ENCODE measurements at regions not wholly inside any gene's neighbourhood (a gene's known extent, or its start where the extent isn't known, plus 50 kb on each side); places are given as distances from the start of the nearest gene placed in this dataset.

DNA sequence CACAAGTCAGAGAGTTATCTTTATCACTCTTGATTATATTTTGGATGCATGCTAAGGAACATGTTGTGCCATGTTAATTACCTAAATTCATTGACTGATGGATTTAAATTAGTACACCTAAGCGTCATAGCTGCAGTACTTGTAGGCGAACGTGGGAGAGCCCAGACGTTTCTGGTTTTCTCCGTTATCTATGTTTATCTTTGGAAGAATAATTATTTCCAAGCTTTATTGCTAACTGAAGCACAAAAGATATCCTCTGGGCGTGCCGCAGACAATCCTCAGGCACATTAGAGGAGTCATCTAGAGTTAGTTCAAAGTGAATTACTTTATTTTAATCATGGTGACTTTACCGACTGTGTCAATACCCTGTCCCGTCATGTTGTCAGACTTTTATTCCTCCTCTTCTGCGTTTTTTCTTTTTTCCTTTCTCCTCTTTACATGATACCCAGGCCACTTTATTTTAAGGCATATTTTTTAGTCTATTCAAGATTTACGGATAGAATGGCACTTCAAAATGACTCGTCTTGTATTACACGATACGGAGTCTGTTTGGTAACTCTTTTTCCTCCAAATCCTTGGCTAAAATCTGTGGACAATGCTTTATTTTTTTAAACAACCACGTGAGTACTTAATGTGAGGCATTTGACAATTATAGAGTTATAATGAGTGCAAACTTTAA lies 632.0 kb upstream of the TENM3 start:
- TF ChIP-seq, protein P1, sequence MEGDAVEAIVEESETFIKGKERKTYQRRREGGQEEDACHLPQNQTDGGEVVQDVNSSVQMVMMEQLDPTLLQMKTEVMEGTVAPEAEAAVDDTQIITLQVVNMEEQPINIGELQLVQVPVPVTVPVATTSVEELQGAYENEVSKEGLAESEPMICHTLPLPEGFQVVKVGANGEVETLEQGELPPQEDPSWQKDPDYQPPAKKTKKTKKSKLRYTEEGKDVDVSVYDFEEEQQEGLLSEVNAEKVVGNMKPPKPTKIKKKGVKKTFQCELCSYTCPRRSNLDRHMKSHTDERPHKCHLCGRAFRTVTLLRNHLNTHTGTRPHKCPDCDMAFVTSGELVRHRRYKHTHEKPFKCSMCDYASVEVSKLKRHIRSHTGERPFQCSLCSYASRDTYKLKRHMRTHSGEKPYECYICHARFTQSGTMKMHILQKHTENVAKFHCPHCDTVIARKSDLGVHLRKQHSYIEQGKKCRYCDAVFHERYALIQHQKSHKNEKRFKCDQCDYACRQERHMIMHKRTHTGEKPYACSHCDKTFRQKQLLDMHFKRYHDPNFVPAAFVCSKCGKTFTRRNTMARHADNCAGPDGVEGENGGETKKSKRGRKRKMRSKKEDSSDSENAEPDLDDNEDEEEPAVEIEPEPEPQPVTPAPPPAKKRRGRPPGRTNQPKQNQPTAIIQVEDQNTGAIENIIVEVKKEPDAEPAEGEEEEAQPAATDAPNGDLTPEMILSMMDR (IDR thresholded peaks at IDR 0.05; ENCODE audit: low read length), result no peak
- TF ChIP-seq EZH2 (optimal IDR thresholded peaks at IDR 0.05; ENCODE audit: low read depth, low read length) (no peak), EZH2phosphoT487 (IDR thresholded peaks at IDR 0.05; ENCODE audit: low read length) (no peak)

Measured in MM.1S (cell line).